Stomach (tissue), 4 donors: ENCODE measurements at regions not wholly inside any gene's neighbourhood (a gene's known extent, or its start where the extent isn't known, plus 50 kb on each side); places are given as distances from the start of the nearest gene placed in this dataset.

ENCODE experiments used
- EP300 ChIP-seq: sonication (generic); formaldehyde crosslinking; IDR thresholded peaks from one replicate; pipeline ENCODE4 v1.6.1; 2017; ENCODE audit warnings: antibody characterized with exemption
- POLR2A ChIP-seq, 4 donors: fragments of 450-650 bp; IDR thresholded peaks; one replicate each; pipeline ENCODE4 v1.6.1; 2016; ENCODE audit warnings: antibody characterized with exemption in 4 of 4, control low read depth in 2 of 4, mild to moderate bottlenecking in 1 of 4, moderate library complexity in 1 of 4
- POLR2AphosphoS5 ChIP-seq, 3 donors: sonication (generic); formaldehyde crosslinking; IDR thresholded peaks; one replicate each; pipeline ENCODE4 v1.6.1; 2016; ENCODE audit warnings: antibody characterized with exemption in 3 of 3
- TF ChIP-seq, protein P1 (sequence below), 7 experiments: fragments of 450-650 bp in 4 of 7; fragments of 200-600 bp in 3 of 7; sonication (generic) in 3 of 7; IDR thresholded peaks; one replicate each; pipeline ENCODE4 v1.5.1; 2016 to 2019; ENCODE audit warnings: antibody characterized with exemption in 7 of 7, control low read depth in 2 of 7, mild to moderate bottlenecking in 1 of 7

DNA sequence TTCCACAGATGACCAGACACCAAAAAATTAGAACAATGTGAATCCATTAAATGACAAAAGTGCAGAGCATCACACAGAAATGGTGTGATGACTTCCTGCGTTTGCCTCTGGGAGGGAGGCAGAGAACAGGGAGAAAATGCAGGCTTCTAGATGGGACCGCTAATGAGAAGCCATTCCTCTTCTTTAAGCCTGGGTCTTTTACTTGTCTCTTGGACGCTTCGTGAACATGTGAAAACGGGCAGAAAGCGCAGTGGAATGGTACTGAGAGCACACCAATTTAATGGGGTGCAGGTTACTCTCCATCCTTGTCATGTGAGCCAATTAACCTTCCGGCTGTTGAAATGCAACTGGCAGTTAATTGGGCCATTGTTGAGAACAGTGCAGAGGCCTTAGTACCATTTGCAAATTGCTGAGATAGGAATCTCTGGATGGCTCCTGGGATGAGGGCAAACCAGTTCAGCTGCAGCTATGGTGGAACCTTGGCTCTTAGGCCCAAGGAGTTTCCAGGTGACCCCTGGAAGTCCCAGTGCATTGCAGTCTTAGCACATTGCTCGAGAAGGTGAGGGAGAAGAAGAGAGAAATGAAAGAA lies 210.4 kb upstream of the CXCR4 start:
- TF ChIP-seq, protein P1, sequence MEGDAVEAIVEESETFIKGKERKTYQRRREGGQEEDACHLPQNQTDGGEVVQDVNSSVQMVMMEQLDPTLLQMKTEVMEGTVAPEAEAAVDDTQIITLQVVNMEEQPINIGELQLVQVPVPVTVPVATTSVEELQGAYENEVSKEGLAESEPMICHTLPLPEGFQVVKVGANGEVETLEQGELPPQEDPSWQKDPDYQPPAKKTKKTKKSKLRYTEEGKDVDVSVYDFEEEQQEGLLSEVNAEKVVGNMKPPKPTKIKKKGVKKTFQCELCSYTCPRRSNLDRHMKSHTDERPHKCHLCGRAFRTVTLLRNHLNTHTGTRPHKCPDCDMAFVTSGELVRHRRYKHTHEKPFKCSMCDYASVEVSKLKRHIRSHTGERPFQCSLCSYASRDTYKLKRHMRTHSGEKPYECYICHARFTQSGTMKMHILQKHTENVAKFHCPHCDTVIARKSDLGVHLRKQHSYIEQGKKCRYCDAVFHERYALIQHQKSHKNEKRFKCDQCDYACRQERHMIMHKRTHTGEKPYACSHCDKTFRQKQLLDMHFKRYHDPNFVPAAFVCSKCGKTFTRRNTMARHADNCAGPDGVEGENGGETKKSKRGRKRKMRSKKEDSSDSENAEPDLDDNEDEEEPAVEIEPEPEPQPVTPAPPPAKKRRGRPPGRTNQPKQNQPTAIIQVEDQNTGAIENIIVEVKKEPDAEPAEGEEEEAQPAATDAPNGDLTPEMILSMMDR (IDR thresholded peaks at IDR 0.05): no peak
- TF ChIP-seq POLR2AphosphoS5 (IDR thresholded peaks at IDR 0.05) (no peak), POLR2A (IDR thresholded peaks at IDR 0.05) (no peak), EP300 (no peak)
